A673 (cell line): ENCODE measurements at regions not wholly inside any gene's neighbourhood (a gene's known extent, or its start where the extent isn't known, plus 50 kb on each side); places are given as distances from the start of the nearest gene placed in this dataset.

ENCODE experiments used
- BruUV-seq: library from RNA; stranded (reverse); fragments of 400-500 nt; replicated peaks from 2 replicates; lab custom pipeline; 2021; lab: Mats Ljungman, UMichigan
- CTCF ChIA-PET: fragments of 300-600 bp; sonication (Branson Sonifier 250); formaldehyde crosslinking; loops from one replicate; lab custom pipeline; 2022; ENCODE audit warnings: antibody characterized with exemption; lab: Charles Lee
- POLR2A ChIA-PET: fragments of 300-600 bp; sonication (Branson Sonifier 250); formaldehyde crosslinking; loops from one replicate; lab custom pipeline; 2022; ENCODE audit warnings: antibody characterized with exemption; ENCODE audit not compliant: low non-redundant PET; lab: Charles Lee
- DNase-seq: peaks from one replicate; pipeline ENCODE4 v3.0.0-alpha.2; 2015; ENCODE audit warnings: low spot score
- H3K27ac ChIP-seq: fragments of 200-600 bp; sonication (generic); 2 replicates; pipeline ENCODE4 v1.5.1; 2016; ENCODE audit warnings: mixed run types, low read depth, mild to moderate bottlenecking, mixed read lengths, antibody characterized with exemption, low read length; ENCODE audit not compliant: poor library complexity, severe bottlenecking
- H3K27me3 ChIP-seq: fragments of 200-600 bp; sonication (generic); replicated peaks from 2 replicates; pipeline ENCODE4 v1.6.1; 2017; ENCODE audit warnings: mixed run types, low read depth, mild to moderate bottlenecking, mixed read lengths, antibody characterized with exemption, low read length; ENCODE audit not compliant: insufficient read depth, poor library complexity
- H3K36me3 ChIP-seq: fragments of 200-600 bp; sonication (generic); 2 replicates; pipeline ENCODE4 v1.6.1; 2016; ENCODE audit warnings: mixed run types, mild to moderate bottlenecking, mixed read lengths, antibody characterized with exemption, low read length; ENCODE audit not compliant: insufficient read depth, poor library complexity, severe bottlenecking
- H3K4me1 ChIP-seq: fragments of 200-600 bp; sonication (generic); 2 replicates; pipeline ENCODE4 v1.6.1; 2017; ENCODE audit warnings: mixed run types, mild to moderate bottlenecking, mixed read lengths, antibody characterized with exemption, low read length; ENCODE audit not compliant: insufficient read depth, poor library complexity, severe bottlenecking
- H3K4me3 ChIP-seq: fragments of 200-600 bp; sonication (generic); 2 replicates; pipeline ENCODE4 v1.5.1; 2016; ENCODE audit warnings: low read depth, mixed run types, mild to moderate bottlenecking, mixed read lengths, low read length; ENCODE audit not compliant: poor library complexity, severe bottlenecking
- H3K9me3 ChIP-seq: fragments of 200-600 bp; sonication (generic); 2 replicates; pipeline ENCODE4 v1.6.1; 2016; ENCODE audit warnings: mixed run types, low read depth, mild to moderate bottlenecking, mixed read lengths, antibody characterized with exemption, low read length; ENCODE audit not compliant: poor library complexity, severe bottlenecking
- EZH2 ChIP-seq: fragments of 200-600 bp; sonication (generic); IDR thresholded peaks from 2 replicates; pipeline ENCODE4 v1.6.1; 2017; ENCODE audit warnings: borderline replicate concordance, low read depth, mild to moderate bottlenecking, mixed read lengths, antibody characterized with exemption, low read length; ENCODE audit not compliant: poor library complexity, severe bottlenecking
- intact Hi-C: fragments of 100-400 bp; cut with micrococcal nuclease; formaldehyde crosslinking; loops from one replicate; pipeline ENCODE4 v1.10.0; 2022; ENCODE audit not compliant: unreplicated experiment
- TF ChIP-seq, protein P1 (sequence below): fragments of 300-800, 200-600 bp; sonication (generic); conservative IDR thresholded peaks from 2 replicates; pipeline ENCODE4 v1.5.1; 2017; ENCODE audit warnings: low read depth, mild to moderate bottlenecking, antibody characterized with exemption, low read length, moderate library complexity, mixed read lengths

GRCh38 chr3:124209426-124209825 is 217.5 kb upstream of the ROPN1 start:
- Histone ChIP-seq H3K27ac (no peak overlapping the region), H3K27me3 (peaks cover 4% of the 10 kb centered on the region), H3K9me3 (no peaks in the 10 kb centered on the region), H3K4me1 (no peaks in the 10 kb centered on the region), H3K4me3 (no peak overlapping the region), H3K36me3 (no peaks in the 10 kb centered on the region)
- ChIA-PET CTCF (interaction anchor here (0.6 kb wide), 1 partner anchor 487 kb away, joined by 5 read pairs; no protein-coding TSS in a partner anchor), POLR2A (no interaction called here)
- DNase-seq: no peak
- TF ChIP-seq, protein P1, sequence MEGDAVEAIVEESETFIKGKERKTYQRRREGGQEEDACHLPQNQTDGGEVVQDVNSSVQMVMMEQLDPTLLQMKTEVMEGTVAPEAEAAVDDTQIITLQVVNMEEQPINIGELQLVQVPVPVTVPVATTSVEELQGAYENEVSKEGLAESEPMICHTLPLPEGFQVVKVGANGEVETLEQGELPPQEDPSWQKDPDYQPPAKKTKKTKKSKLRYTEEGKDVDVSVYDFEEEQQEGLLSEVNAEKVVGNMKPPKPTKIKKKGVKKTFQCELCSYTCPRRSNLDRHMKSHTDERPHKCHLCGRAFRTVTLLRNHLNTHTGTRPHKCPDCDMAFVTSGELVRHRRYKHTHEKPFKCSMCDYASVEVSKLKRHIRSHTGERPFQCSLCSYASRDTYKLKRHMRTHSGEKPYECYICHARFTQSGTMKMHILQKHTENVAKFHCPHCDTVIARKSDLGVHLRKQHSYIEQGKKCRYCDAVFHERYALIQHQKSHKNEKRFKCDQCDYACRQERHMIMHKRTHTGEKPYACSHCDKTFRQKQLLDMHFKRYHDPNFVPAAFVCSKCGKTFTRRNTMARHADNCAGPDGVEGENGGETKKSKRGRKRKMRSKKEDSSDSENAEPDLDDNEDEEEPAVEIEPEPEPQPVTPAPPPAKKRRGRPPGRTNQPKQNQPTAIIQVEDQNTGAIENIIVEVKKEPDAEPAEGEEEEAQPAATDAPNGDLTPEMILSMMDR: no peak
- no peak for TF ChIP-seq EZH2
- intact Hi-C loops: no loop called here
- no TSS peak for BruUV-seq

- H3K27ac ChIP-seq: no peak overlapping the region
- H3K9me3 ChIP-seq: no peaks in the 10 kb centered on the region
- H3K27me3 ChIP-seq: peaks cover 4% of the 10 kb centered on the region
- TF ChIP-seq, protein P1: no peak
- TF ChIP-seq EZH2: no peak
- intact Hi-C loops: no loop called here
- ChIA-PET CTCF (no interaction called here), POLR2A (no interaction called here)
- no peaks in the 10 kb centered on the region for H3K4me1 ChIP-seq
- no peaks in the 10 kb centered on the region for H3K36me3 ChIP-seq
- no TSS peak for BruUV-seq
- no peak for DNase-seq
- H3K4me3 ChIP-seq: no peak overlapping the region
These were observed 219.0 kb upstream of the ROPN1 start for GRCh38 chr3:124210899-124211298.

DNA sequence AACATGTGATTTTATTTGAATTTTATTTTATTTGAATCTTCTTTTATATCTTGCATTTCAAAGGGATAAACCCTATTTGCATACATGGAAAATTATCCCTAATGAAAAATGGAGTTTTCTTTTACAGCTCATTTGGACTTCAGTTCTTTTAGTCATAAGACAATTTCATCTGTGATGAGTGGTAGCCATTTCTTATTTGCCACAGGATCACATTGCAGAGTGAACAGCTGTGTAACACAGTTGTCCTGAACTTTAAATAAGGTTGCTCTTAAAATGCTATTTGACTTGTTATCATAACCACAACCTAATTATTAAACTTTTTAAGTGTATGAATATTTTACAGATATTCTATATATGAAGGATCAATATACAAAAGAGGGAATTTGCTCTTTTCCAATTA is 221.7 kb upstream of the ROPN1 start:
- intact Hi-C loops: no loop called here
- H3K4me1 ChIP-seq: no peaks in the 10 kb centered on the region
- H3K27ac ChIP-seq: no peak overlapping the region
- no peak for TF ChIP-seq EZH2
- TF ChIP-seq, protein P1: no peak
- ChIA-PET POLR2A (no interaction called here), CTCF (no interaction called here)
- H3K4me3 ChIP-seq: no peak overlapping the region
- no peaks in the 10 kb centered on the region for H3K9me3 ChIP-seq
- BruUV-seq: no TSS peak
- no peaks in the 10 kb centered on the region for H3K36me3 ChIP-seq
- no peak for DNase-seq
- peaks cover 4% of the 10 kb centered on the region for H3K27me3 ChIP-seq
